OCI-LY3 (cell line): ENCODE measurements at regions not wholly inside any gene's neighbourhood (a gene's known extent, or its start where the extent isn't known, plus 50 kb on each side); places are given as distances from the start of the nearest gene placed in this dataset.

Experiments
- CTCF ChIP-seq: fragments of 200-600, 300-600 bp; sonication (generic); IDR thresholded peaks from 2 replicates; pipeline ENCODE4 v1.5.1; 2014; ENCODE audit warnings: antibody characterized with exemption, low read length, low read depth
- EZH2phosphoT487 ChIP-seq: fragments of 200-600 bp; shearing (Covaris generic); IDR thresholded peaks from 2 replicates; pipeline ENCODE4 v1.6.1; 2018; ENCODE audit warnings: antibody characterized with exemption, mixed run types, low read depth

- no peak for TF ChIP-seq CTCF
- no peak for TF ChIP-seq EZH2phosphoT487
These were observed 375.3 kb downstream of the SLC4A3 start for GRCh38 chr2:220002699-220003098.
